Liver (tissue), 8 donors: ENCODE measurements at regions not wholly inside any gene's neighbourhood (a gene's known extent, or its start where the extent isn't known, plus 50 kb on each side); places are given as distances from the start of the nearest gene placed in this dataset.

Experiments used
- DNase-seq: peaks from one replicate; pipeline ENCODE4 v3.0.0-alpha.2; 2017; ENCODE audit warnings: low spot score
- H3K27ac ChIP-seq, 2 donors: one replicate each; pipeline ENCODE4 v1.7.0; 2013; ENCODE audit warnings: inconsistent platforms in 2 of 2, low read length in 2 of 2, control low read depth in 1 of 2, low read depth in 1 of 2, mild to moderate bottlenecking in 1 of 2
- H3K27me3 ChIP-seq, 4 donors: one replicate each; pipeline versions ENCODE4 v1.6.1 to v1.7.0; 2013; ENCODE audit warnings: low read length in 3 of 4, inconsistent platforms in 1 of 4, mild to moderate bottlenecking in 1 of 4, moderate library complexity in 1 of 4; ENCODE audit not compliant: control insufficient read depth in 4 of 4, insufficient read depth in 4 of 4
- H3K36me3 ChIP-seq, 4 donors: one replicate each; pipeline versions ENCODE4 v1.6.1 to v1.7.0; 2013; ENCODE audit warnings: low read length in 3 of 4, mild to moderate bottlenecking in 3 of 4, low read depth in 1 of 4, moderate library complexity in 1 of 4; ENCODE audit not compliant: control insufficient read depth in 4 of 4, insufficient read depth in 3 of 4
- H3K4me1 ChIP-seq, 4 donors: one replicate each; pipeline versions ENCODE4 v1.6.1 to v1.7.0; 2013; ENCODE audit warnings: low read length in 3 of 4, mild to moderate bottlenecking in 3 of 4, moderate library complexity in 1 of 4; ENCODE audit not compliant: control insufficient read depth in 4 of 4, insufficient read depth in 4 of 4
- H3K4me3 ChIP-seq, 3 donors: one replicate each; pipeline versions ENCODE4 v1.6.1 to v1.7.0; 2013; ENCODE audit warnings: low read length in 3 of 3, control low read depth in 1 of 3, low read depth in 1 of 3, mild to moderate bottlenecking in 1 of 3
- H3K9ac ChIP-seq, 2 donors: one replicate each; pipeline ENCODE4 v1.7.0; 2013; ENCODE audit warnings: low read length in 2 of 2, mild to moderate bottlenecking in 2 of 2, moderate library complexity in 2 of 2, control low read depth in 1 of 2, low read depth in 1 of 2
- H3K9me3 ChIP-seq, 4 donors: one replicate each; pipeline versions ENCODE4 v1.6.1 to v1.7.0; 2013; ENCODE audit warnings: low read length in 3 of 4; ENCODE audit not compliant: control insufficient read depth in 4 of 4
- ATF3 ChIP-seq: IDR thresholded peaks from 2 replicates; pipeline ENCODE4 v1.6.1; 2016; ENCODE audit warnings: antibody characterized with exemption
- CTCF ChIP-seq: fragments of 150-350 bp; IDR thresholded peaks from 2 replicates; pipeline ENCODE4 v1.5.1; 2017; ENCODE audit warnings: improper control_type of control experiment, low read depth, low read length; ENCODE audit not compliant: missing input control
- EGR1 ChIP-seq, 2 donors: IDR thresholded peaks; 2 replicates each; pipeline ENCODE4 v1.6.1; 2016 to 2018; ENCODE audit warnings: antibody characterized with exemption in 2 of 2, low read depth in 2 of 2
- FOXA1 ChIP-seq: IDR thresholded peaks from 2 replicates; pipeline ENCODE4 v1.6.1; 2016; ENCODE audit warnings: antibody characterized with exemption
- FOXA2 ChIP-seq: IDR thresholded peaks from 2 replicates; pipeline ENCODE4 v1.6.1; 2016; ENCODE audit warnings: antibody characterized with exemption
- GABPA ChIP-seq, 2 donors: IDR thresholded peaks in 1 of 2; conservative IDR thresholded peaks in 1 of 2; 2 replicates each; pipeline ENCODE4 v1.6.1; 2016; ENCODE audit warnings: antibody characterized with exemption in 2 of 2, mild to moderate bottlenecking in 1 of 2, moderate library complexity in 1 of 2
- HNF4A ChIP-seq, 2 donors: conservative IDR thresholded peaks; 2 replicates each; pipeline ENCODE4 v1.6.1; 2016; ENCODE audit warnings: antibody characterized with exemption in 2 of 2, mild to moderate bottlenecking in 2 of 2
- JUND ChIP-seq, 2 donors: IDR thresholded peaks; 2 replicates each; pipeline ENCODE4 v1.6.1; 2016; ENCODE audit warnings: antibody characterized with exemption in 2 of 2
- MAX ChIP-seq: IDR thresholded peaks from 2 replicates; pipeline ENCODE4 v1.6.1; 2016; ENCODE audit warnings: antibody characterized with exemption
- NR2F2 ChIP-seq: IDR thresholded peaks from 2 replicates; pipeline ENCODE4 v1.6.1; 2016; ENCODE audit warnings: antibody characterized with exemption
- RAD21 ChIP-seq, 2 donors: IDR thresholded peaks; 2 replicates each; pipeline ENCODE4 v1.6.1; 2016; ENCODE audit warnings: antibody characterized with exemption in 2 of 2, mild to moderate bottlenecking in 2 of 2
- REST ChIP-seq: IDR thresholded peaks from 2 replicates; pipeline ENCODE4 v1.6.1; 2016; ENCODE audit warnings: antibody characterized with exemption, mild to moderate bottlenecking
- RXRA ChIP-seq, 2 donors: IDR thresholded peaks; 2 replicates each; pipeline ENCODE4 v1.6.1; 2017 to 2018; ENCODE audit warnings: antibody characterized with exemption in 2 of 2, mild to moderate bottlenecking in 1 of 2
- SP1 ChIP-seq: IDR thresholded peaks from 2 replicates; pipeline ENCODE4 v1.6.1; 2018; ENCODE audit warnings: antibody characterized with exemption, mild to moderate bottlenecking
- TAF1 ChIP-seq: conservative IDR thresholded peaks from 2 replicates; pipeline ENCODE4 v1.6.1; 2016; ENCODE audit warnings: antibody characterized with exemption, mild to moderate bottlenecking
- YY1 ChIP-seq: IDR thresholded peaks from 2 replicates; pipeline ENCODE4 v1.6.1; 2016; ENCODE audit warnings: antibody characterized with exemption, mild to moderate bottlenecking
- ZBTB33 ChIP-seq: IDR thresholded peaks from 2 replicates; pipeline ENCODE4 v1.6.1; 2016; ENCODE audit warnings: antibody characterized with exemption
- WGBS: extraction: QIAGEN DNeasy Blood & Tissue Kit; methylation state at CpG from one replicate; pipeline ENCODE4 v1.1.7; 2013; 5-methylcytosine and 5-hydroxymethylcytosine counted together
- donor health status: healthy.
- donor health status: healthy.
- donor health status: healthy.
- donor health status: healthy.
- donor health status: healthy.

- TF ChIP-seq ZBTB33 (no peak), CTCF (no peak), NR2F2 (no peak), FOXA1 (no peak), SP1 (no peak), JUND (IDR thresholded peaks at IDR 0.05) (no peak)
These were observed 466.9 kb downstream of the ENC1 start (continued) for GRCh38 chr5:74173665-74174064.

GRCh38 chr5:74173241-74173640 is 467.3 kb downstream of the ENC1 start:
- H3K4me3 ChIP-seq: no peak overlapping the region
- DNase-seq: no peak

More at GRCh38 chr5:74173241-74173640, 467.3 kb downstream of the ENC1 start:
- Histone ChIP-seq H3K27ac (no peak overlapping the region), H3K36me3 (no peaks in the 10 kb centered on the region), H3K4me1 (peaks cover 0 to under 1% (median 0%) of the 10 kb centered on the region in 4 donors), H3K9ac (no peak overlapping the region), H3K27me3 (no peaks in the 10 kb centered on the region), H3K9me3 (no peaks in the 10 kb centered on the region)
- WGBS: 86% methylated on average over 7 of the region's 7 CpGs
- TF ChIP-seq MAX: no peak
- no peak for TF ChIP-seq SP1
- TF ChIP-seq FOXA2: no peak
- TF ChIP-seq EGR1 (IDR thresholded peaks at IDR 0.05; ENCODE audit: low read depth in 2 of 2): no peak
- TF ChIP-seq TAF1: no peak
- TF ChIP-seq RAD21 (IDR thresholded peaks at IDR 0.05): no peak
- TF ChIP-seq HNF4A (conservative IDR thresholded peaks at IDR 0.05): no peak
- no peak for TF ChIP-seq GABPA (IDR thresholded peaks at IDR 0.05 in 1 of 2, conservative IDR thresholded peaks at IDR 0.05 in 1 of 2)
- no peak for TF ChIP-seq FOXA1
- TF ChIP-seq NR2F2: no peak
- no peak for TF ChIP-seq RXRA (IDR thresholded peaks at IDR 0.05)
- no peak for TF ChIP-seq CTCF
- no peak for TF ChIP-seq YY1
- TF ChIP-seq JUND (IDR thresholded peaks at IDR 0.05): no peak
- TF ChIP-seq ATF3: no peak
- no peak for TF ChIP-seq REST
